Prostate gland (tissue), 2 donors: ENCODE measurements at regions not wholly inside any gene's neighbourhood (a gene's known extent, or its start where the extent isn't known, plus 50 kb on each side); places are given as distances from the start of the nearest gene placed in this dataset.

Source experiments
- CTCF ChIP-seq, 4 experiments: fragments of 200-600 bp in 2 of 4; fragments of 450-650 bp in 2 of 4; sonication (generic) in 2 of 4; IDR thresholded peaks; 1 replicate in 3 of 4; 2 replicates in 1 of 4; pipeline ENCODE4 v1.5.1; 2016 to 2019; ENCODE audit warnings: antibody characterized with exemption in 4 of 4, mild to moderate bottlenecking in 2 of 4, moderate library complexity in 2 of 4
- POLR2AphosphoS5 ChIP-seq: sonication (generic); formaldehyde crosslinking; IDR thresholded peaks from one replicate; pipeline ENCODE4 v1.6.1; 2017; ENCODE audit warnings: antibody characterized with exemption

- no peak for TF ChIP-seq CTCF (IDR thresholded peaks at IDR 0.05)
- TF ChIP-seq POLR2AphosphoS5, result no peak
Measured at GRCh38 chrX:39971760-39972159, 126.0 kb downstream of the BCOR start.
